ENCODE measurements at regions not wholly inside any gene's neighbourhood (a gene's known extent, or its start where the extent isn't known, plus 50 kb on each side); places are given as distances from the start of the nearest gene placed in this dataset.

DNA sequence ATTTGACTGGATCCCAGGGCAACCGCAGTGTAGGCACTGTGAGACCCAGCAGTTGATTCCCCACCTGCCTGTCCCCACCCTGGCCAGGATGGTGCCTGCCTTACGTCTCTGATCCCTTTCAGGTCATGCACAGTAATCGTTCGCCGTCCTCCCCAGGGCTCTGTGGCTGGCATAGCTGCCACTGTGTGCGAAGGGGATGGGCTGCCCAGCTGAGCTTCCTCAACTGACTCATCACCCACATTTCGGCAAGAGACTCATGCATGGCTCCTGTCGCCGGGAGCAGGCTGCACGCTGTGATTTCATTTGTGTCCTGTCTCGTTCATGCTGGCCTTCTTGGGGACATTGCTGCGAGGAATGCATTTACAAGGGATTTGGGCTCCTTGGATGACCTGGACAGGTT is 252.4 kb downstream of the KLF6 start:
- TF ChIP-seq POLR2AphosphoS5 (IDR thresholded peaks at IDR 0.05) (no peak), POLR2A (IDR thresholded peaks at IDR 0.05) (no peak), EP300 (IDR thresholded peaks at IDR 0.05) (no peak)
- TF ChIP-seq, protein P1, sequence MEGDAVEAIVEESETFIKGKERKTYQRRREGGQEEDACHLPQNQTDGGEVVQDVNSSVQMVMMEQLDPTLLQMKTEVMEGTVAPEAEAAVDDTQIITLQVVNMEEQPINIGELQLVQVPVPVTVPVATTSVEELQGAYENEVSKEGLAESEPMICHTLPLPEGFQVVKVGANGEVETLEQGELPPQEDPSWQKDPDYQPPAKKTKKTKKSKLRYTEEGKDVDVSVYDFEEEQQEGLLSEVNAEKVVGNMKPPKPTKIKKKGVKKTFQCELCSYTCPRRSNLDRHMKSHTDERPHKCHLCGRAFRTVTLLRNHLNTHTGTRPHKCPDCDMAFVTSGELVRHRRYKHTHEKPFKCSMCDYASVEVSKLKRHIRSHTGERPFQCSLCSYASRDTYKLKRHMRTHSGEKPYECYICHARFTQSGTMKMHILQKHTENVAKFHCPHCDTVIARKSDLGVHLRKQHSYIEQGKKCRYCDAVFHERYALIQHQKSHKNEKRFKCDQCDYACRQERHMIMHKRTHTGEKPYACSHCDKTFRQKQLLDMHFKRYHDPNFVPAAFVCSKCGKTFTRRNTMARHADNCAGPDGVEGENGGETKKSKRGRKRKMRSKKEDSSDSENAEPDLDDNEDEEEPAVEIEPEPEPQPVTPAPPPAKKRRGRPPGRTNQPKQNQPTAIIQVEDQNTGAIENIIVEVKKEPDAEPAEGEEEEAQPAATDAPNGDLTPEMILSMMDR (IDR thresholded peaks at IDR 0.05) = no peak

Data from suprapubic skin (tissue), 4 donors.